Fibroblast of skin of right quadriceps (primary cell): ENCODE measurements at regions not wholly inside any gene's neighbourhood (a gene's known extent, or its start where the extent isn't known, plus 50 kb on each side); places are given as distances from the start of the nearest gene placed in this dataset.
"Not testable (repeated sequence)": the region's sequence is repeated elsewhere in the genome, so short reads cannot be mapped to it uniquely, and the experiment has no call there.

Experiments
- DNase-seq: peaks from one replicate; pipeline ENCODE4 v3.0.0-alpha.2; 2013

DNA sequence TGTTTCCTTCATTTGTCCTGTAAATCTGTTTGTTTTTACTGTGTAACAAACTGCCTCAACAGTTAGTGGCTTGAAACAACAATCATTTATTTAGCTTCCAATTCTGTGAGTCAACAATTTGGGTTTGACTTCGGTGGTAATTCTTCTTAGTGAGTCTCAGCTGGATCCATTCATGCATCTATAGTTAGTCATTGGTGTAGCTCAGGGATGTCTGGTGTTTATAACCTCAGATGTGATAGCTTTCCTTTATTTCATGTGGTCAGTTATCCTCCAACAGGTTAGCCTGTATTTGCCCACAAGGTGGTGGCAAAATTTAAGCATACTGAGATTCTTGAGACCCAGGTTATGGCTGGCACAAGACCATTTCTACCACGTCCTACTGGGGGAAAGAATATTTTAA, 1267.2 kb downstream of the RAPGEF2 start:
- peak; percentile 7 for DNase-seq

- peak; percentile 36 for DNase-seq
Measured at GRCh38 chr4:160371446-160371845, 1268.6 kb downstream of the RAPGEF2 start.

GRCh38 chr4:160372390-160372789, 1269.5 kb downstream of the RAPGEF2 start:
- DNase-seq, result no peak

DNA sequence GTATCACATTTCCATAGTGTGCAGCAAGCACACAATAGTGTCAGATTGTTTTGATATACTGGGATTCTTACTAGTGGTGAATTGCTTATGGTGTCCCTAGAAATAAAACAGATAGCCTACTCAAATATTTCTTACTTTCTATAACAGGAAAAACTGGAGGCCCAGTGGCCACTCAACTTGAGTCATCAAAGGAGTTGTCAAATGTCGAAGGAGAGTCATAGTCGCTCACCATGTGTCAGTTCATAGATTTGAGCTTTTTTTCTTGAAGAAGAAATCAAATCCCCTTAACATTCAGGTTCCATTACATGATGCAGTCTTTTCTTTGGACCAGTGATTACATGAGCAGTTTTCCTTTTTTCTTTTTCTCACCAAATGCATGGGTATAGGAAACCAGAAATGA, 1271.0 kb downstream of the RAPGEF2 start:
- DNase-seq, result no peak

- DNase-seq, result peak; percentile 5
Measured at GRCh38 chr4:160375772-160376452, 1273.0 kb downstream of the RAPGEF2 start.

- DNase-seq, result no peak
Measured at GRCh38 chr4:160386846-160387245, 1284.0 kb downstream of the RAPGEF2 start.

DNA sequence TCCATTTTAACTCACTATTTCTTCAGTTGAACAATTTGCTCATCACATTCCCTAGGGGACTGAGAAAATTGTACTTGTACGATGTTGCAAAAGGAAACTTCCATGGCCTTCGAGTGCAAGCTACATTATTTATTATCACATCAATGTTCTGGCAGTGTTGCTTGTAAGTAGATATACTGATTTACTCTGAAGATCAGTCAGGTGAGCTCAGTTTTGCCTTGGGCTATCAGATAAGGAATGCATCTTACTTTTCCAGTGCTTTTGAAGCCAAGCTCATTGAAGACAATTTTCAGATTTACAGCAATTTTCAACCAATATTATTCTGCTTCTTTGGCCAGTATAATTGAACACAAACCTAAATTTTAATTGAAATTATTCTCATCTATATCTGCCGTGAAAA, 1296.9 kb downstream of the RAPGEF2 start:
- no peak for DNase-seq

DNA sequence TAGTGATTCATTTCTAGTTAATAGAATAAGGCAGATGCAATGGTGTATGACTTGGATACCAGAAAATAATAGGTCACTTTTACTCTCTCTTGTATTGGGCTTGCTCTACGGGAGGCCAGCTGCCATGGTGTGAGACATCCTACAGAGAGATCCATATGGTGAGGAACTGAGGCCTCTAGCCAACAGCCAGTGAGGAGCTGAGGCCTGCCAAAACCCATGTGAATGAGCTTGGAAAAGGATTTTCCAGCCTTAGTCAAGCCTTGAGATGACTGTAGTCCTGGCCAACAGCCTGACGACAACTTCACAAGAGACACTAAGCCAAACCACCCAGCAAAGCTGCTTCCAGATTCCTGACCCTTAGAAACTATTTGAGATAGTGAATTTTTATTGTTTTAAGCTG, 1300.2 kb downstream of the RAPGEF2 start:
- no peak for DNase-seq

DNA sequence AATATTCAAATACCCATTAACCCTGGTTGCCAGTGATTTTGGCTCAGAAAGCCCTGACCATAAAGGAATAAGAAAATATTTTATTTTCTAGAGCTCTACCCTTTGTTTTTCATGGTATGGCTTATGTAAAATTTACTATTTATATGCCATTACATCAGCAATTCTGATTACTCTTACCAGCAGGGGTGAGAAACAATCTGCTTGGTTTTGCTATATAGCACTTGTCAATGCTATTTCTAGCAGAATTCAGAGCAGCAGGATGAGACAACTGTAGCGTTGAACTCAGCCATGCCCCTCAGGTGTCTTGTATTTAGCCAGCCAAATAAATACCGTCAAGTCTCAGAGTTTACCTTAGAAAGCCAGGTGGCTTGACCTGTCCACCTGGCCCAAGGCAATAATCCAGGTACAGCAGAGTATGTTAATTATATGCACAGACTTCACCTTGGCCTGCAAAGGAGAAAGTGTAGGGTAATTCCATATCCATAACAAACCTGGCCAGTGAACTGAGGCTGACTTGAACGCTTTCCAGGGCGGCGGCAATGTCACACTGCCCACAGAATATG, 1303.5 kb downstream of the RAPGEF2 start:
- DNase-seq, result no peak

DNA sequence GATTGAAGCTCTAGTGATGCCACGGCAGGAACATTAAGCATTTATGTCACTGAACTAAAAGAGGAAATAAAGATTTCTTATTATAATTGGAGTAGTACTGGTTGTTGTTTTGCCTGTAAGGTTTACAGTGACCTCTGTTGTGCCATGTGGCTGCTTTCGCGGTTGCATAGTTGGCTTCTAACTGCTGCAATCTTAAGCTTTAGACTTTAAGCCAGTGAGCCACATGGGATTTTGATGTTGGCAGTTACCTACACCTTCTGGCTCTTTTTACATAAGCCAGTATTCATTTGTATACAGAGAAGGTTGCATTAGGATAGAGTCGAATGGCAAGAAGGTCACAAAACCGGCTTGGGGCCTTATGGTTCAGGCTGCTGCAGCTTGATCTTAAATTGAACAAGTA, 1311.6 kb downstream of the RAPGEF2 start:
- no peak for DNase-seq

DNA sequence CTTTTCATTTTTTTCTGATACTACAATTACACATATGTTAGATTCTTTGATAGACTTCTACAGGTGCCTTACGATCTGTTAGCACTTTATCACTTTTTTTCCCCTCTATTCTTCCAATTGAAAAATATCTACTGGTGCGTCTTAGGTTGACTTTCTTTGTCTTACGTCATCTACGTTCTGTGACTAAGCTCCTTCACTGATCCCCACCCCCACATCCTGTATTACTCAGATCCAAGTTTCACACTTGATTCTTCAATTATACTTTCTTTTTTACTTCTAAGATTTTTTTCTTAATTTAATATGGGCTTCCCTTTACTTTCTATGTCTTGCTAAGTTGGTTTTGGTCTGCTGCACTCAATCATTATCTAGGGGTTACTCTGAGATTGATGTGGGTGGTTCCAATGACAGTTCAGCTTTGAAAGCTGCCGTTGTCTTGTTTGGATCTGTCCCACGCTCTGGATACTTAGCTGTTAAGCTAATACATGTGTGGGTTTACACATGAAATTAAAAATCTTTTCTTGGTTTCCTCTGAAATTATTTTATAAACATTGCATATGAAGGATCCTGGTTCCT, 1321.1 kb downstream of the RAPGEF2 start:
- peak; percentile 8 for DNase-seq

DNA sequence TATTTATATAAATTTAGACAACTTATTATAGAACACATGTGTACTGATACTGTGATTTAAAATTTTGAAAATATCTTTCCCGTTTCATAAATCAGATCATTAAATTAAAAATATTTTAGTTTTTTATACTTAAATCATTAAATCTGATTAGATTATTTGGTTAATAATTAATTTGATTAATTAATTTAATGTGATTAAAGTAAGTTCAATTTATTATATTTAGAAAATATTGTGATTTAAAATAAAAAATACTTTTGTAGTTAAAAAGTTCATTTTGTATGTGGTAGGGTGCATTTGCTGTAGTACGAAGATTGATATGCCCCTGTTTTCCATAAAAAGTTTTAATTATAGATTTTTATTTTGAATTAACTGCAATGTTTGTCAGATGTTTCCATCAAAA, 1323.4 kb downstream of the RAPGEF2 start:
- no peak for DNase-seq

DNA sequence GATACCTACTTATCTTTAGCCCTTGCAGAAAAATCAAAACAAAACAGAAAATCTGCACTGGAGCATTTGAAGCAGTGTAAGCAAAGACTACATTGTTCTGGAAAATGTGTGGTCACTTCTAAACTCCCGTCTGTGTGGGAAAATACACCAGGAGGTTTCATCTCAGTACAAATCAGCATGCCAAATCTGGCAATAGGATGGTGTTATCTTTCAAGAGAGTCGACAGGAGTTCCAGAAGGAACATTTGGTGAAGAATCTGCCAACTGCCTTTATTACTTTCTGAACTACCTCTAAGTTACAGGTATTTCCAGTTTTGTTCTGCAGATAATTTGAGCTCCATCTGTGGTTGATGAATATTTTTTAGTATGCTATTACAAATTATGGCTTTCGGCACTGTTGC, 1348.0 kb downstream of the RAPGEF2 start:
- no peak for DNase-seq

- DNase-seq, result not testable (repeated sequence)
Measured at GRCh38 chr4:160481696-160482690, 1379.1 kb downstream of the RAPGEF2 start.

- DNase-seq, result no peak
Measured at GRCh38 chr4:160485071-160485687, 1382.3 kb downstream of the RAPGEF2 start.

DNA sequence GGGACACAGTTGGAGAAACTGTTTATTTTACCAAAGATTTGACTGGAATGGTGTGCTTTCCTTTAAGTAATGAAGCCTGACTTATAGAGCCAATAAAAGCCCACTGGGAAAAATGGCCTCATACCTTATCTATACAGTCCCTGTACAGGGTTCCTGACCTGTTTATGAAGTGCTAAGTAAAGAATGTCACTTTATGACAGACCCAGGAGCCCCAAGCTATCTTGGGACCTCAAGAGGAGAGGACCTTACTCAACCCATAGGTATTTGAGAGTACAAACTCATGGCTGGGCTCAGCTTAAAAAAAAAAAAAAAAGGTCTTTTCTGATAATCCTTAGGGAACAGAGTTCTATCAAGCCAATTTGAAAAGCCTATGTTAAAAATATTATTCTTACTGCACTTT, 1389.3 kb downstream of the RAPGEF2 start:
- DNase-seq, result no peak

GRCh38 chr4:160493206-160493605, 1390.3 kb downstream of the RAPGEF2 start:
- no peak for DNase-seq

GRCh38 chr4:160495356-160495755, 1392.5 kb downstream of the RAPGEF2 start:
- no peak for DNase-seq

DNA sequence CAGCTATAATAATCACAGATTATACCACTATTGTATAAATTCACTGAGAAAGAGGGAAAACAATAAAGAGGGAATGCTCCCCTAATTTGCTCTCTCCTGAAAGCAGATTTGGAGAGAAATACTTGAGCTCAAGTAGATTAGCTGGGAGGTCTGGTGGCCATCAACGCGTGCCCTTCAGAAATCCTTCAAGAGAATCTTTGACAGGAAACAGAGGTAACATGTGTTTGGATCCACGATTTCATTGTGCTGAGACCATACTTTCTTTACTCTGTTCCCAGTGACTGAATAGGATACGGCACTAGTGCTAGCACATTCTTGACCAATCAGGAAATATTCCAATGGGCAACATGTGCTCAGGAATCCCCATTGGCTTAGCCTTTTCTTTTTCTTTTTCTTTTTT, 1395.3 kb downstream of the RAPGEF2 start:
- DNase-seq, result no peak

DNA sequence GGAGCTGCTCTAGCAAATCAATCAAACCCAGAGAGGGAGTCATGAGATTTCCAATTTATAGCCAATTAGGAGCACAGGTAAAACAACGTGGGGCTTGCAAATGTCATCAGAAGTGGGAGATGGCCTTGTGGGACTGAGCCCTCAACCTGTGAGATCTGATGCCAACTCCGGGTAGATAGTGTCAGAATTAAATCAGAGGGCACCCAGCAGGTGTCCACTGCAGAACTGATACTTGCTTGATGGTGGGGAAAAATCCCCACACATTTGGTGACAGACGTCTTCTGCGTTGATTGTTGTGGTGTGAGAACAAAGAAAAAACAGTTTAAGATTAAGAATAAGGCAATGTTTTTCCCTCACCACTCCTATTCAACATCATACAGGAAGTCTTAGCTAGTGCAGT, 1402.8 kb downstream of the RAPGEF2 start:
- no peak for DNase-seq

- DNase-seq, result peak; percentile 57
Measured at GRCh38 chr4:160510928-160511327, 1408.0 kb downstream of the RAPGEF2 start.

DNA sequence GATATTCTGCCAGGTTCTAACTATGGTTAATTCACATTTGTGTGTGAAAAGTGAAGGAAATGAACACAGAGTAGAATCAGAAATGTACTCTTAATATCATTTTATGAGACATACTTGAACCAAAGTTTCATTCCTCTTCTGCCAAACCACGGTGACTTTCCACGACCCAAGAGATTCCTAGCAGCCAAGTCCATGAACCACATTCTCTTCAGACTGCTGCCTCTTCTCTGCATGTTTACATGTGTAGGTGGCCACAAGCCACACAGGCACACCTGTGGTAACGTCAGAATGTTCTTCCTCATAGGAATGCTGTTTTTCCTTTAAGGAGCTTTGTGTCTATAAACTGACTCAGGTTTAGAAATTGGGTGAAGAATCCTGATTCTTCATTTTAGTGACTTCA, 1411.2 kb downstream of the RAPGEF2 start:
- DNase-seq, result peak; percentile 17

DNA sequence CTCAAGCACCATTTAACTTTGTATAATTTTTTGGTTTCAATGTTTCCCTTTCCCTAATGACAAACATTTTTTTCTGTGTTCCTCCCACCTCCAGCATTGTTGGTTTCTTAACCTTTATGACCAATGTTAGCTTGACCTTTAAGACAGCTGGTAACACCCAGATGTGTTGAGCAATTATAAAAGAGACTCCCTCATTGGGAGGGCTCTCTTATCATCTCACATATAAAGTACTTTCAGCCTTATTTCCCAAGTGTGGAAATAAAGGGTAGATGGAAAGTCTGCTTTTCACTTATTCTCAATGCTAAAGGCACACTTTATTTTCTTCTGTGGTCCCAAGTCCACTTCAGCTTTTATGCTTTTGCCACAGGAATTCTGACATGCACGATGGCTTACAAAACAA, 1420.4 kb downstream of the RAPGEF2 start:
- no peak for DNase-seq
